ENCODE measurements at regions not wholly inside any gene's neighbourhood (a gene's known extent, or its start where the extent isn't known, plus 50 kb on each side); places are given as distances from the start of the nearest gene placed in this dataset.
"Not testable (repeated sequence)": the region's sequence is repeated elsewhere in the genome, so short reads cannot be mapped to it uniquely, and the experiment has no call there.

DNA sequence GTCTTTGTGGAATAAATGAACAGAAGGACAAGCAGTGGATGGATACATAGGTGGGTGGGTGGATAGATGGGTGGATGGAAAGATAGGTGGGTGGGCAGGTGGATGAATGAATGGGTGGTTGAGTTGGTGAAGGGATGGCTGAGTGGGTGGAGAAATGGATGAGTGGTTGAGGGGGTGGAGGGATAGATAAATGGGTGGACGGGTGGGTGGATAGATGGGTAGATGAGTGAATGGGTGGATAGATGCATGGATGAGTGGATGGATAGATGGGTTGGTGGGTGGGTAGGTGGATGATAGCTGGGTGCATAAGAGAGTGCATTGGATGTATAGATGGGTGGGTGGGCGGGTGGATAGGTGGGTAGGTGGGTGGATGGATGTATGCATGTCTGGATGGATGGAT, 63.5 kb downstream of the UNC93B1 start:
- DNase-seq = not testable (repeated sequence)

- not testable (repeated sequence) for DNase-seq
Measured at GRCh38 chr11:67938964-67939363, 64.9 kb downstream of the UNC93B1 start.

- not testable (repeated sequence) for DNase-seq
Measured at GRCh38 chr11:67938371-67938770, 65.5 kb downstream of the UNC93B1 start.

DNA sequence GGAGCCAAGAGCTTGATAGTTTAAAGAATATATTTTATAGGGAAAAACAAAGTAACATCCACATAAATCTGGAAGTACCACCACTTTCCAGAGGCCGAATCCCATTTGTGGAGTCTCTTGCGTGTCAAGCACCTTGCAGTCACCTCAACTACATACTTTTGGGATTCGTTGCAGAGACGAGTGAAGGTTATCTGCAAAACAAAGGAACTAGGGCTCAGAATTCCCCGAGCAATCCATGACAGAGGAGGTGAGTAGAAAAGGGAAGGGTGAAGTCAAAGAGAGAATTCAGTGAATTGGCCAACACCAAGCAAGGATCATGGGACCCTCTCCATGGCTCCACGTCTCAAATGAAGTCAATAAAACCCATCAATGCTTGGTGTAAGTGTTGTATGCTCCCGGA, 80.3 kb downstream of the UNC93B1 start:
- not testable (repeated sequence) for DNase-seq

DNA sequence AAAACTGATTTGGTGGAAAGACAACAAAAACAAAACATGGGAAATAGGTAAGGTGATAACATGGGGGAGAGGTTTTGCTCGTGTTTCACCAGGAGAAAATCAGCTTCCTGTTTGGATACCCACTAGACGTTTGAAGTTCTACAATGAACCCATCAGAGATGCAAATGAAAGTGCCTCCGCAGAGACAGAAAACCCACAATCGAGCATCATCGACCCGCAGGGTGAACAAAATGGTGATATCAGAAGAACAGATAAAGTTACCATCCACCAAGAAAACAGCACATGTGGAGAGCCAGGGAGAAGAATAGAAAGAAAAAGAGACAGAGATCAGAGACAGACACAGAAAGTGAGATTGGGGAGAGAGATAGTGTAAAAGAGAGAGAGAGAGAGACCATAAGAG, 83.4 kb downstream of the UNC93B1 start:
- DNase-seq = not testable (repeated sequence)

DNA sequence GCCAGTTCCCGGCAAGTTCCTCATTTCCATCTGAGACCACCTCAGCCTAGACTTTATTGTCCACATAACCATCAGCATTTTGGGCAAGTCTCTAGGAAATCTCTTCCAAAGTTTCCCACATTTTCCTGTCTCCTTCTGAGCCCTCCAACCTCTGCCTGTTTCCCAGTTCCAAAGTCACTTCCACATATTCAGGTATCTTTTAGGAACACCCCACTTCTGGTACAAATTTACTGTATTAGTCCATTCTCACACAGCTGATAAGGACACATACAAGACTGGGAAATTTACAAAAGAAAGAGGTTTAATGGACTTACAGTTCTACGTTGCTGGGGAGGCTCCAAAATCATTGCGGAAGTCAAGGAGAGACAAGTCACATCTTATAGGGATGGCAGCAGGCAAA, 91.7 kb downstream of the UNC93B1 start:
- not testable (repeated sequence) for DNase-seq

DNA sequence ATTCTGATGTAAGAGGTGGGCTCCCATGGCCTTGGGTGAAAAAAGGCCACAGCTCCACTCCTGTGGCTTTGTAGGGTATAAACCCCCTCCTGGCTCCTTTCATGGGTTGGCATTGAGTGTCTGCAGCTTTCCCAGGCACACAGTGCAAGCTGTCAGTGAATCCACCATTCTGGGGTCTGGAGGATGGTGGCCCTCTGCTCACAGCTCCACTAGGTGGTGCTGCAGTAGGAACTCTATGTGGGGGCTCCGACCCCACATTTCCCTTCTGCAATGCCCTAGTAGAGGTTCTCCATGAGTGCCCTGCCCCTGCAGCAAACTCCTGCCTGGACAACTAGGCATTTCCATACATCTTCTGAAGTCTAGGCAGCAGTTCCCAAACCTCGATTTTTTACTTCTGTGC, 92.7 kb downstream of the UNC93B1 start:
- not testable (repeated sequence) for DNase-seq

DNA sequence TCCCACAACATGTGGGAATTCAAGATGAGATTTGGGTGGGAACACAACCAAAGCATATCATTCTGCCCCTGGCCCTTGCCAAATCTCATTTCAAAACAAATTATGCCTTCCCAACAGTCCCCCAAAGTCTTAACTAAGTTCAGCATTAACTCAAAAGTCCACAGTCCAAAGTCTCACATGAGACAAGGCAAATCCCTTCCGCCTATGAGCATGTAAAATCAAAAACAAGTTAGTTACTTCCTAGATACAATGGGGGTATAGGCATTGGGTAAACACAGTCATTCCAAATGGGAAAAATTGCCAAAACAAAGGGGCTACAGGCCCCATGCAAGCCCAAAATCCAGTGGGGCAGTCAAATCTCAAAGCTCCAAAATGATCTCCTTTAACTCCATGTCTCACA, 93.1 kb downstream of the UNC93B1 start:
- DNase-seq = not testable (repeated sequence)

GRCh38 chr11:67906969-67907368, 96.9 kb downstream of the UNC93B1 start:
- not testable (repeated sequence) for DNase-seq

GRCh38 chr11:67899462-67899861, 104.4 kb downstream of the UNC93B1 start:
- DNase-seq = not testable (repeated sequence)

GRCh38 chr11:67893487-67893886, 110.4 kb downstream of the UNC93B1 start:
- not testable (repeated sequence) for DNase-seq

- DNase-seq = not testable (repeated sequence)
Measured at GRCh38 chr11:67889646-67890045, 114.3 kb downstream of the UNC93B1 start.

GRCh38 chr11:67888056-67888455, 115.8 kb downstream of the UNC93B1 start:
- DNase-seq = not testable (repeated sequence)

DNA sequence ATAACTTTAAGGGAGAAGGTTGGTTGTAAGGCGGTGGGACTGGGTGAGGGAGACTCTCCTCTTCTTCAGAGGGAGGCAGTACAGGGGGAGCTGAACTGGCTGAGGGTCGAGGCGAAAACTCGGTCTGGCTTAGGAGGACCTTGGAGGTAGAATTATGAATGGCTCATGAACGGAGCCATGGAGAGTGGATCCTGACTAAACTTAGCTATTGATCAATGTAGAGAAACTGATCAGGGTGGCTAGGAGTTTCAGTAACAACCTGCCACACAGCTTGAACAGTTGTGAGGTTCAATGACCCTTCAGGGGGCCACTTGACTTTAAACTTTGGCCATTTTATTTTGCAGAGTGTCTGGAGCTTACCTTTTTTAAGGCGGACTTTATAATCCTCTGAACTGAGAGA, 117.2 kb downstream of the UNC93B1 start:
- not testable (repeated sequence) for DNase-seq

DNA sequence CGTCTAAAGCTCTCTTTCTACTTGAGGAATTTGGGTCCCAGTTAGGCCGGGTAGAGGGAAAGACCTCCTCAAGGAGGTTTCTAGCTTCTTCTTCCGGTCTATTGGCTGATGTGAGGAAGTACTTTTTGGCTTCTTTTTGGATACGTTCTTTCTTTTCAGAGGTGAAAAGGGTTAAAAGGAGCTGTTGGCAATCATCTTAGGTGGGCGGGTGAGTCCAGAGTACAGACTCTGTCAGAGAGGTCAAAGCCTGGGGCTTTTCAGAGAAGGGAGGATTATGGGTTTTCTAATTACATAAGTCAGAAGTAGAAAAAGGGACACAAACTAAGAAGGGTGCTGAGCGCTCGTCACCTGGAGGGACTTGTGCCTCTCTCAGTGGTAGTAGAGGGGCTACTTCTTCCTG, 117.7 kb downstream of the UNC93B1 start:
- DNase-seq = not testable (repeated sequence)

DNA sequence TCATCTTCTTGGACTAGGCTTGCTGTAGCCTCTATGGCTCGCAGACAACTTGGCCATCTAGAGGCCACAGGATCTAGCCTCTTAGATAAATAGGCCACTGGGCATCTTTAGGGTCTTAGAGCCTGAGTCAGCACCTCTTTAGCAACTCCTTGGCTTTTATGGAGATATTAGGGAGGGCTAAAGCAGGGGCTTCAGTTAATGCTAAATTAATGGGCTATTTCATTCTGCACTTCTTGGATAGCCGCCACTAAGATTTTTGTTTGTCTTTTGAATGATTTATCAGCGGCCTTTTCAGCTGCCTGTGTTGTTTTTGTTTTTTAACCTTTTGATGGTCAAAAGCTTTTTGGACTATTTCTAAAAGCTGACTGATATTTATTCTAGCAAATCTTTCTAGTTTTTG, 118.3 kb downstream of the UNC93B1 start:
- not testable (repeated sequence) for DNase-seq

DNA sequence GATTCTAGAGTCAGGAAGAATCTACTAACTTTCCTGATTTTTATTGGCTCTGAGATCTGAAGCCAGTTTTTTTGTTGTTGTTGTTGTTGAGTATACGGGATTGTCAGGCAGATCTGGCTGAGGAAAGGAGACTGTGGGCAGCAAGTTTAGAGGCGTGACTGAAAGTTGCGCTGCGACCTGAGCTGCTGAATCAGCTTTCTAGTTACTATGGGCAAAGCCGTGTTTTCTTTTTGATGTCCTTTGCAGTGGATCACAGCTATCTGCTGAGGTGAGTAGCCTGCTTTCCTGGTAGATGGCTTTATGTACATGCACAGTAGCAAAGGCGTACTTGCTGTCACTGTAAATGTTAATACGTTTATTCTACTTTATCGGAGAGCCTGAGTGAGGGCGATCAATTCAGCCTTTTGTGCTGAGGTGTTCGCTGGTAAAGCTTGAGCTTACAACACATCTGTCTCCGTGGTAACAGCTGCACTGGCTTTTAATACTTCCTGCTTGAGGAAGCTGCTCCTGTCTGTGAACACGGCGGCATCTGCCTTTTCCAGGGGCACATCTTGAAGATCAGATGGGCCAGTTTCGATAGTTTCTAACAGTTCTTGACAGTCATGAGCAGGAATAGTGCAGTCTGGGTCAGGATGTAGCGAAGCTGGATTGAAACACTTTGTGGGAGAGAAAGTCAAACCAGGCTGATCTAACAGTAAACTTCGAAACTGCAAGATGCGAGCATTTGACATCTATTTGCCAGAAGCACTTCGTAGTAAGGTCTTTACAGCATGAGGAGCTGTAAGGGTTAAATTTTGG, 118.9 kb downstream of the UNC93B1 start:
- not testable (repeated sequence) for DNase-seq

GRCh38 chr11:67884073-67884757, 119.7 kb downstream of the UNC93B1 start:
- not testable (repeated sequence) for DNase-seq

DNA sequence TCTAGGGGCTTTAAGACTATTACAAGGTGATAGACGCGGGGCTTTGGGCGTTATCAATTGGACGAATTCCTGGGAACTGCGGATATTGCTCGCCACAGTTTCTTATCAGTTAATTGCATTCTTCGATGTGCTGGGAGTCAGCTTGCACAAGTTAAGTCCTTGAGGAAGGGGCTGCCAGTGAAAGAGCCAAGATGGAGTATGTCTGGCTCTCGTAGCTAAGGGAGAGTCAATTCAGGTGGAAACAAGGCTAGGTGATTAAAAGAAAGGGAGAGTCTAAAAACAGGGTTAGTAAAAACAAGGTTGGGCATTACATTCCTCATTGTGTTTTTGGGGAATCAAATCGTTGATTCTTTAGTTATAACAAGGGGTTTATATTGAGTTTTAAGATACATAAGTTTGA, 121.6 kb downstream of the UNC93B1 start:
- DNase-seq = not testable (repeated sequence)

DNA sequence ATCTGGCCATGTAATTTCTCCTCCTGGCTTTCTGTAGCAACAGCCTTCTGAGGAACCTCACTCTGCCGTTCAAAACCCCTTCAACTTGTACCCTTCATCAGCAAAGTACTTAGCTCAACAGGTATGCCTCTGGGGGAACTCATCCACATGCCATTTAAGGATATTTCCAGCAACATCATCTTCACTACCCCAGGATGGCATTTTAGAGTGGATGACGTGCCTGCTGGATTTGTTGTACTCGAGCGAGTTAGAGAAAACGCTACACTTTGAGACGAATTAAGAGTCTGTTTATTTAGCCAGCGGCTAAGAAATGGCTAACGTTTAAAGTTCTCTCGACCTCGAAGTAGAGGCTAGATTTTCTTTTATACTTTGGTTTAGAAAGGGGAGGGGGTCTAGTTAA, 122.1 kb downstream of the UNC93B1 start:
- not testable (repeated sequence) for DNase-seq

- not testable (repeated sequence) for DNase-seq
Measured at GRCh38 chr11:67880594-67881196, 123.2 kb downstream of the UNC93B1 start.

GRCh38 chr11:67878666-67879065, 125.2 kb downstream of the UNC93B1 start:
- DNase-seq = not testable (repeated sequence)

DNA sequence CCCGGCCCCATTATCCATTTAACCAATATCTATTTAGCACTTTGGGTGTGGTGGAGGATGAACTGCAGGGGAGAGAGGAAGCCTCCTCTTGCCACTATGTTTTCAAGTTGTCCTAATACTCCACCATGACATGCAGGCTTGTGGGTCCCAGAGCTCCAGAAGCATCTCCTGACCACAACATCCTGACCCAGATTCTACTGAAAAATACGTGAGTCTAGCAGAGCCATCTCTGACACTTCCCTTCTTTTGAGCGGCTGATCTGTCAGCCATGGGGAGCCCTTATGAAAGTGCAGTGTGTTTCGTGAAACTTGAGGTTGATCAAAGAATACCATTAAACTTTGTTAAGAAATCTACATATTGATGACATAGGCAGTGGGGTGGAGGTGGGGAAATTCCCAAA, 126.6 kb downstream of the UNC93B1 start:
- DNase-seq = not testable (repeated sequence)

DNA sequence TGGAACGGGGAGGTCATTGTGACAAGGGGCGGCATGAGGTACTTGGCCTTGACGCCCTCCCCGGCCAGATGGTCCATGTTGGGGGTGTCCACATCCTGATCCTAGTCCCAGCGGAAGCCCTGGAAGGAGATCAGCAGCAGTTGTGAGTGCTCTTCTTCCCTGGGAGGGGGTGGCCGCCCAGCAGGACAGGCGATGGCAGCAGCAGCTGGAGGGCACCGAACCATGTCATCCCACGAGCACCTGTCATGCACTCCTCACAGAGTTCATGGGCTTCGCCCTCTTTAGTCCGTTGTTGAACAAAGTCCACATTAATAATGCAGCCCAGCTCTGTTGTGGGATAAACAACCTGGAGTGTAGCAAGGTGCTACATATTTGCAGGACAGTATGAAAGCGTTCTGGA, 130.7 kb downstream of the UNC93B1 start:
- DNase-seq = not testable (repeated sequence)

Data from activated gamma-delta T cell (primary cell).